Stimulated activated CD8-positive, alpha-beta memory T cell treated with anti-CD3 and anti-CD28 coated beads, Interleukin-4, amount 100 ng/mL, for 4 hours (primary cell): ENCODE measurements at regions not wholly inside any gene's neighbourhood (a gene's known extent, or its start where the extent isn't known, plus 50 kb on each side); places are given as distances from the start of the nearest gene placed in this dataset.

Experiments
- DNase-seq, 2 donors: peaks; one replicate each; pipeline ENCODE4 v3.0.0-alpha.2; 2020; ENCODE audit warnings: low read depth in 2 of 2, low spot score in 1 of 2

GRCh38 chr18:39966275-39966674 is 1988.8 kb upstream of the PIK3C3 start:
- DNase-seq, result no peak

DNA sequence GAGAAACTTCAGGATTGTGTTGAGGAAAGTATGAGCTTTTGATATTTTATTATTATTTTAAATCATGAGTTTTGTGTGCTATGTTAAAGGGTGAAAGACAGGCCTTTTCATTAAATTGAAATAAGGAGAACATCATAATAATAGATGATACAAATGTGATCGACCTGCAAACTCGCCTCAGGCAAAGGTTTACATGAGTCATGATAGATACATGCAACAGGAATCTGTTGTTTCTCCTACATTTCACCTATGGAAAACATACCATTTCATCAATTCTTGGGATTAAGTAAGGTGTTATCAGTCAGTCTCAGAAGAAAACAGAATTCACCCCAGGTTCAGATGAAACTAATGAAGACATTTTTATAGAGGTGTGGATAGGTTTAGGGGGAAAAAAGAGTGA is 1992.5 kb upstream of the PIK3C3 start:
- no peak for DNase-seq

DNA sequence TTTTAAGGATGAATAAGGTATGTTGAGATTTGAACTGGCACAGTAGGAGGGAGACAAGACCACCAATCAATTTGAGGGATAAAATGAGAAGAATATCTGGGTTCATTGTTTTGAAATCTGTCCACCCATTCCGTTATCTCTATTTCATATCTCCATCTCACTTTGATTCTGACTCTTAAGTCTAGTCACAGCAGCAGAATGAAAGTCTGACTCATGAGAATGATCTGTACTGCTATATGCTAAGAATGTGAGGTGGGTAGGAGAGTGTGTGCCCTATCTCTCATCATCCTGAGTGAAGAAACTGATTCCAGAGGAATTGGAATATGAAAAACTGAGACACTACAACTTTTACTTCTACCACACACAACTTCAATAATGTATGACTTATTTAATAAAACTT is 1994.5 kb upstream of the PIK3C3 start:
- no peak for DNase-seq

GRCh38 chr18:39959839-39960238 is 1995.2 kb upstream of the PIK3C3 start:
- DNase-seq, result no peak

GRCh38 chr18:39958876-39959275 is 1996.2 kb upstream of the PIK3C3 start:
- no peak for DNase-seq

GRCh38 chr18:39952816-39953215 is 2002.2 kb upstream of the PIK3C3 start:
- DNase-seq, result no peak

DNA sequence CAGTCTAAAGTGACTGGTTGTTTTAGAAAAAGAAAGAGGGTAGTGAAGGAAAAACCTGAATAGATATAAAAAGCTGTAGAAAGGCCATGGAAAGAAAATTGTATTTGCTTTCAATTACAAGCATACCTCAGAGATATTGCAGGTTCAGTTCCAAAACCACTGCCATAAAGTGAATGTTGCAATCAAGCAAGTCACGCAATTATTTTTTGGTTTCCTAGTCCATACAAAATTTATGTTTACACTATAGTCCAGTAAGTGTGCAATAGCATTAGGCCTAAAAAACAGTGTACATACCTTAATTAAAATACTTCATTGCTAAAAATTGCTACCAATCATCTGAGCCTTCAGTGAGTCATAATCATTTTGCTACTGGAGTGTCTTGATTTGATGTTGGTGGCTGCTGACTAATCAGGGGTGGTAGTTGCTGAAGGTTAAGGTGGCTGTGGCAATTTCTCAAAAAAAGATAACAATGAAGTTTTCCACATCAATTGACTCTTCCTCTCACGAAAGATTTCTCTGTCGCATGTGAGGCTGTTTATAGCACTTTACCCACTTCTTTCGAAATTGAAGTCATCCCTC is 2003.8 kb upstream of the PIK3C3 start:
- no peak for DNase-seq

DNA sequence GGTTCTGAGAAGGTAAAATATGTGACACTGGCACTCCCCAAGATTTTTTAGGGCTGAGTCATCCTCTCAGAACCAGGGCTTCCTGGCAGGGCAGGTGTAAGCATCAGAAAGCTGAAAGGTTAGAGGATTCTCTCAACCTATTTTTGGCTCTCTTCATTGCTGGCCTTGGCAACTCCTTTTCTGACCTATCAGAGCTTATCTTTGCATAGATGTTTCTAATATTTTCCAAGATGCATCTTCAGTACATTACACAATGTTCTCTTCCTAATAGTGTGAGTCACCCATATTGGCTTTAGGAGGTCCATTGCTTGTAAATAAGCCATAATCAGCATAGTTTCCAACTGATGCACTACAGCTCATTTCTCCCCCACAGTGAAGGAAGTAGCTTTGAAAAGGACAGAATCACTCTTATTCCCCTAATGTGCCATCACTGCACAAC is 2008.4 kb upstream of the PIK3C3 start:
- DNase-seq, result no peak

- DNase-seq, result no peak
These were observed 2010.0 kb upstream of the PIK3C3 start for GRCh38 chr18:39945076-39945475.

DNA sequence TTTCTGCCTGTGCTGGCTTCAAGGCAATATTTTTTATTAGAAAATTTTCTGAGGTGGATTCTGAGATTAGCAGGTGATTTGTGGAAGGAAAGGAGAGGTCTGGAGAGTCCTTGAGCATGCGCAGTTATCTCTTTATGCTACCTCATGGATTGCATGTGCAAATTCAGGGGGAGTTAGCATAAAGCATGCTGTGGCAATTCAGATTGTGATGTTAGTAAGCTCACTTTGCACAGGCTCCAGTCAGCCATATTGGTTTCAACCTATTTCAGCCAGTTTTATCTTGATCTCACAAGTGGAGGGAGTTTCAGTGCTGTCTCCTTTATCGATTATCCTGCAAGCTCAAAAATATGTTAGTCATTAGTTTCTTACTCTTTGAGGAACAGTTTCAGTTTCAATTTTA is 2012.3 kb upstream of the PIK3C3 start:
- no peak for DNase-seq

DNA sequence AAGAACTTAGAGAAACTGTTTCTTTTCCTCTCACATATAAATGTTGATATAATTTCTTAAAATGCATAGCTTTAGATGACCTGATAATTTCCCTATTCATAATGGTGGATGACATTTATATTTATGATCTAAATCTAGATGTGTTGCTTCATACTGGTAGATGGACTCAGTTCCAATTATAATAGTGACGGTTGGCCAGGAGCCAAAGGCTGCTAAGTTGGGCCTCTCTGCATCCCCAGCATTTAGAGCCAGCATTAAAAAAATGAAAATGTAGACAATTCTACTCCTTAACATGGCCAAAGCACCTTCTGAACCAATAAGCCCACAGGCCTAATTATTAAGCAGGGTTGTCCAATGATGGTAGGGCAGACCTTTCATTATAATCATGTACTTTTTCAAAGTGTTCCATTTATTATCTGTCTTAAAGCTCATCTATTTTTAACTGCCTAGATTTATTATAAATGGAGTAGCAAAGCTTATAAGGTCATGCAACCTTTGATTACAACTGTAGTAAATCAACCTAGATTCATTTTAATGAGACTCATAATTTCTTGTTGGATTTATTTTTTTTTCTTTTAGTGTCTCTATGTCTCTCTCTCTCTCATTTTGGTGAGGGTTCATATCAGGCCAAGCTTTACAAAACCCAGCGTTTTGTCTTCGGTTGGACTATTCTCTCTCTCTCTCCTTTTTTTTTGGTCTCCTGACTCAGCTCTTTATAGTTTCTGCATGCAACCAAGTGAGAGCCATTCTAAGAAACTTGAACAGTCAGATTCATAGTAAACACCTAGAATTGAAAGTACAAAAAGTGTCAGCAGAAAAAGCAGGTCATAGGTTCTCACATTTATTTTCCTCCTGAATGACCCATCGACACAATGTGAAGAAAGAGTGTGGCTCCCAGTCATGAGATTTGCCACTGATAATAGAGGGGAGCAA is 2016.1 kb upstream of the PIK3C3 start:
- no peak for DNase-seq

- DNase-seq, result no peak
These were observed 2019.4 kb upstream of the PIK3C3 start for GRCh38 chr18:39935598-39935997.

DNA sequence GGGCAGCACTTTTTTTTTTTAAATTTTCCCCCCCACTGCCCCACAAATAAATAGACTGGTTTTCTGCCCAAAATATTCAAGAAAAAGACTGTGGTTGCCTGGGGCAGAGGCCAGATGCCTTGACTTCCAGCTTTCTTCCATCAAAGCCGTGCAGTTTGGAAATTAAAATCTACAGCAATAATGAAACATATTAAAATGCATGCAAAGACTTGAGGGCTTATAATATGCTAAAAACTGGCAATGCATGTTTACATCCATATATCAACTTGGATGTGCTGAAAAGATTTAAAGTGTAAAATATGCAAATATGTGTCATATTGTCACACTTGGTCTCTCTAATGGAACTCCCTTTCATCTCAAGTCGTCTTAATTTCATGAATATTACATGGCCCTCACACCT is 2036.2 kb upstream of the PIK3C3 start:
- DNase-seq, result no peak

DNA sequence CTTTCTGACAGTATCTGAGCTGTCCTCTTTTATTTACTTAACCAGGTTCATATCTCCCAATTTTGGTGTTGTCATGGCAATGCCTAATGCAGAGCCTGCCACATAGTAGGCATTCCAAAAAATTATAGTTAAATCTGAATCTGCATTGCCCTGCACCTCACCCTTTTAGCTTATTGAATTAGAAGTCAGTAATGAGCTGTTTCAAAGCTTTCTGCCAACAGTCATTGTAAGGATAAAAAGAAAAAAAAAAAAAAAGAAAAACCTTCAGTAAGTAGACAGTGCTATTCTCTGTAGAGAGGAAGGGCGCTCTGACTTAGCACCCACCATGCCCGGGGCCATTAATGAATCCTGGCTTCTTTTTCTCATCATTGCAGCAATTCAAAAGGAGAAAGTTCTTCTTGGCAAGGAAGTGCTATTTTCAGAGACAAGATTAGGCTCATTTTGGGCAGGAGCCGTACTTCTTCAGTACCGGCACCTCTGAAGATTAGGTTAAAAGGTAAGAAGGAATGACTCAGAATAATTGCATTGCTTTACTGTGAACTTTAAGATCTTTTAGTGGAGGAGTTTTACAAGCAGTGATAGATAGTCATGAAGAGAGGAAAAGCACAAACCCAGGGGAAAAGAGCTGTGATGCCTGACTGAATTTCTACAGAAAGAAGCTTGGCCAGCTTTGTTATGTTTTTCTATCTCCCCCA is 2041.2 kb upstream of the PIK3C3 start:
- no peak for DNase-seq

DNA sequence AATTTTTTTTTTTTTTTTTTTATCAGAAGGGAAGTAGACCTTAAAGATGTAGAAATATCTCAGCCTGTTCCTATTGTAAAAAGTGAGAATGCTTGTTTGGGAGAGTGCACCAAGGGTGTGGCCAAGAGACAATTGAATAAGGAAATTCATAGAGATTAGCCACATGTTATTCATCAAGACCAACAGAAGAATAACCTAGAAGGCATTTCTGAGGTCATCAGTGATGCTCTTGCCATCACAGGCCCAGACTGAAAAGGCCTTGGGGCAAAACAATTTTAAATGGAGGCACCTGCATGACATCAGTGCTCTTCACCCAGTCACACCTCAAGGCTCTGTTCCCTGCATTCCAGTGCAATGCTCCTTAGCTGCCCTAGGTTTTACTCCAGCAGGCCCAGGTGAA is 2043.3 kb upstream of the PIK3C3 start:
- no peak for DNase-seq

DNA sequence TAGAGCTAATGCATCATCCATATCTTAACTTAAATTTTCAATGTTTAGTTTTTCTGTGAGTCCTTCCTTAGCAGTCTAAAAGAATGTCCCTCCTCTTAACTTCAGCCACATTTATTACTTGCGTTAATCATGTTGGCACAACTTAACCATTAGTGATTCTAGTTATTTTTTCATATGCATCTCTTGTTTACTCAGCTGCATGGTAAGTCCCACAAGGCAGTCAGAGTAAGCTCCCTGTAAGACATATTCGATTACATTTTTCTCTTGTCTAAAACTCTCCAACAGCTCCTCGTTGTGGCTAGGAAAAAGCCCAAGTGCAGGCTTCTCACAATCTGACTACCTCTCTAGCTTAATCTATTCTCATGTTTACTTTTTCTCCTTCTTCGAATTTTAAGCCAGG is 2045.3 kb upstream of the PIK3C3 start:
- DNase-seq, result no peak

GRCh38 chr18:39886136-39886535 is 2068.9 kb upstream of the PIK3C3 start:
- no peak for DNase-seq

DNA sequence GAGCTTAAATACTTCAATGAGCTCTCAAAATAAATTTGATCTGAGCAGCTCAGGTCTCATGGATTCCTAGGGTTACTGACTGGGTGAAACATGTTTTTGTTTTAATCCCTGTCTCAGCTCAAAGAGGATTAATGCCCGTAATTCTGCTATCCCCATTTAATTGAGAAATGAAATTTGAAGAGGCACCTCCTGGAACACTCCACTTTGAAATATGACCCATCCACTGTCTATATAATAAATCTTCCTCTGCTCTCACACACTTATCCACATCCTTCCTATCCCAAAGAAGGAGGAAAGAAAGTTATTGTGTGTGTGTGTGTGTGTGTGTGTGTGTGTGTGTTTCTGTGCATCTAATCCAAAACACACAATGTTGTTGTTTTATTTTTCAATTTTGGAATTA is 2082.4 kb upstream of the PIK3C3 start:
- no peak for DNase-seq

DNA sequence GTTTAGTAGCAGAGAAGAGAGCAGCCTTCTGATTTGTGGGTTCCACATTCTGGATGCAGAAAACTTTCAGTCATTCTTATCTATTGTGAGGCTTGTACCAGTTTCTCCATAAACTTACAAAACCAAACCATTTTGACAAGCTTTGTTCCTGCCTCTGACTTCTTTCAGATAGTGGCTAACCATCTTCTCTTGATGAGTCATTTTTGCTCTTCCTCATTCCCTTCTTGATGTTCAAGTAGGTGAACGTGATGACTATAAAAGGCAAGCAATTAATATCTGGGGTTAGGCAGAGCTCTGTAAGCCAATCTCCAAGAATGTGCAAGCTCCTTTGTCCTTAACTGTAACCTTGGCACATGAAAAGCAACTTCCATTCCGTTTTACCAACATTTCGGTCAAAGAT is 2083.1 kb upstream of the PIK3C3 start:
- DNase-seq, result no peak

GRCh38 chr18:39870591-39870990 is 2084.4 kb upstream of the PIK3C3 start:
- DNase-seq, result no peak

- no peak for DNase-seq
These were observed 2091.1 kb upstream of the PIK3C3 start for GRCh38 chr18:39863916-39864315.

- no peak for DNase-seq
These were observed 2092.7 kb upstream of the PIK3C3 start for GRCh38 chr18:39862341-39862740.
